Amygdala (tissue), 56 donors: ENCODE measurements at regions not wholly inside any gene's neighbourhood (a gene's known extent, or its start where the extent isn't known, plus 50 kb on each side); places are given as distances from the start of the nearest gene placed in this dataset.

Source experiments
- DNase-seq, 56 donors: peaks; one replicate each; lab custom pipeline; 2025; lab: John Stamatoyannopoulos, UW

- no peak for DNase-seq
Measured at GRCh38 chr9:113695901-113696300, 180.2 kb upstream of the ZNF618 start.

GRCh38 chr9:113701774-113702755, 174.0 kb upstream of the ZNF618 start:
- no peak for DNase-seq

GRCh38 chr9:113705306-113705927, 170.7 kb upstream of the ZNF618 start:
- DNase-seq = no peak

- no peak for DNase-seq
Measured at GRCh38 chr9:113705928-113706519, 170.1 kb upstream of the ZNF618 start.

GRCh38 chr9:113707953-113708695, 168.0 kb upstream of the ZNF618 start:
- no peak for DNase-seq

- no peak for DNase-seq
Measured at GRCh38 chr9:113708821-113709713, 167.0 kb upstream of the ZNF618 start.

GRCh38 chr9:113709721-113710120, 166.4 kb upstream of the ZNF618 start:
- DNase-seq = no peak

- DNase-seq = no peak
Measured at GRCh38 chr9:113711251-113711650, 164.9 kb upstream of the ZNF618 start.

GRCh38 chr9:113712053-113712452, 164.1 kb upstream of the ZNF618 start:
- no peak for DNase-seq

- no peak for DNase-seq
Measured at GRCh38 chr9:113715086-113715485, 161.0 kb upstream of the ZNF618 start.

- no peak for DNase-seq
Measured at GRCh38 chr9:113719919-113720318, 156.2 kb upstream of the ZNF618 start.

GRCh38 chr9:113720495-113720894, 155.6 kb upstream of the ZNF618 start:
- DNase-seq = no peak

GRCh38 chr9:113721856-113722255, 154.3 kb upstream of the ZNF618 start:
- DNase-seq = no peak

- DNase-seq = no peak
Measured at GRCh38 chr9:113724202-113724601, 151.9 kb upstream of the ZNF618 start.

GRCh38 chr9:113728989-113729388, 147.1 kb upstream of the ZNF618 start:
- no peak for DNase-seq

GRCh38 chr9:113734826-113735225, 141.3 kb upstream of the ZNF618 start:
- DNase-seq = no peak

GRCh38 chr9:113737517-113738271, 138.4 kb upstream of the ZNF618 start:
- DNase-seq = peak in 11 of 56 donors; percentile 1 to 53 (median 8)

GRCh38 chr9:113738496-113738892, 137.6 kb upstream of the ZNF618 start:
- no peak for DNase-seq
